GM19452 (cell line): ENCODE measurements at regions not wholly inside any gene's neighbourhood (a gene's known extent, or its start where the extent isn't known, plus 50 kb on each side); places are given as distances from the start of the nearest gene placed in this dataset.
"Not testable (repeated sequence)": the region's sequence is repeated elsewhere in the genome, so short reads cannot be mapped to it uniquely, and the experiment has no call there.

Experiments
- ATAC-seq: cut with Tn5 transposase; IDR thresholded peaks from one replicate; pipeline ENCODE4 v1.9.1; 2021; ENCODE audit not compliant: unreplicated experiment

GRCh38 chr10:105745596-105746148 is 1104.6 kb downstream of the SORCS3 start:
- no peak for ATAC-seq

GRCh38 chr10:105743343-105744056 is 1102.4 kb downstream of the SORCS3 start:
- ATAC-seq: no peak

GRCh38 chr10:105742923-105743322 is 1101.8 kb downstream of the SORCS3 start:
- no peak for ATAC-seq

- ATAC-seq: no peak
Measured at GRCh38 chr10:105742184-105742583, 1101.1 kb downstream of the SORCS3 start.

GRCh38 chr10:105734479-105734878 is 1093.4 kb downstream of the SORCS3 start:
- ATAC-seq: no peak

GRCh38 chr10:105733924-105734323 is 1092.8 kb downstream of the SORCS3 start:
- ATAC-seq: no peak

- no peak for ATAC-seq
Measured at GRCh38 chr10:105729428-105729827, 1088.3 kb downstream of the SORCS3 start.

GRCh38 chr10:105727586-105727985 is 1086.5 kb downstream of the SORCS3 start:
- not testable (repeated sequence) for ATAC-seq

- no peak for ATAC-seq
Measured at GRCh38 chr10:105727131-105727530, 1086.0 kb downstream of the SORCS3 start.

GRCh38 chr10:105726149-105726548 is 1085.1 kb downstream of the SORCS3 start:
- ATAC-seq: no peak

GRCh38 chr10:105725007-105725406 is 1083.9 kb downstream of the SORCS3 start:
- no peak for ATAC-seq

- ATAC-seq: no peak
Measured at GRCh38 chr10:105718207-105718995, 1077.3 kb downstream of the SORCS3 start.

GRCh38 chr10:105714728-105715127 is 1073.6 kb downstream of the SORCS3 start:
- no peak for ATAC-seq

GRCh38 chr10:105707603-105708002 is 1066.5 kb downstream of the SORCS3 start:
- no peak for ATAC-seq

- no peak for ATAC-seq
Measured at GRCh38 chr10:105706281-105707026, 1065.4 kb downstream of the SORCS3 start.

GRCh38 chr10:105702211-105702610 is 1061.1 kb downstream of the SORCS3 start:
- ATAC-seq: no peak

- no peak for ATAC-seq
Measured at GRCh38 chr10:105700218-105700617, 1059.1 kb downstream of the SORCS3 start.

- ATAC-seq: no peak
Measured at GRCh38 chr10:105699504-105699903, 1058.4 kb downstream of the SORCS3 start.

GRCh38 chr10:105698592-105698991 is 1057.5 kb downstream of the SORCS3 start:
- no peak for ATAC-seq

GRCh38 chr10:105697290-105697780 is 1056.2 kb downstream of the SORCS3 start:
- ATAC-seq: no peak

GRCh38 chr10:105691811-105692210 is 1050.7 kb downstream of the SORCS3 start:
- ATAC-seq: no peak
